Common myeloid progenitor, CD34-positive (primary cell): ENCODE measurements at regions not wholly inside any gene's neighbourhood (a gene's known extent, or its start where the extent isn't known, plus 50 kb on each side); places are given as distances from the start of the nearest gene placed in this dataset.

Experiments
- CTCF ChIA-PET: fragments of 350-600 bp; sonication (Branson Sonifier 250); formaldehyde crosslinking; loops from one replicate; lab custom pipeline; 2021; ENCODE audit warnings: antibody characterized with exemption; lab: Charles Lee
- POLR2A ChIA-PET: fragments of 350-600 bp; sonication (Branson Sonifier 250); formaldehyde crosslinking; loops from one replicate; lab custom pipeline; 2021; ENCODE audit warnings: antibody characterized with exemption; lab: Charles Lee
- DNase-seq, 3 donors: peaks; one replicate each; pipeline versions ENCODE4 v3.0.0 to v3.0.0-alpha.2; 2013
- H3K27ac ChIP-seq, 2 experiments: 1 replicate in 1 of 2; 2 replicates in 1 of 2; pipeline ENCODE4 v1.7.0; 2013; ENCODE audit warnings: inconsistent platforms in 2 of 2, low read length in 2 of 2, mild to moderate bottlenecking in 2 of 2, low read depth in 1 of 2, moderate library complexity in 1 of 2; ENCODE audit not compliant: severe bottlenecking in 2 of 2, insufficient read depth in 1 of 2, poor library complexity in 1 of 2
- H3K27me3 ChIP-seq, 5 experiments: replicated peaks in 2 of 5; 1 replicate in 3 of 5; 2 replicates in 2 of 5; pipeline versions ENCODE4 v1.6.1 to v1.7.0; 2013; ENCODE audit warnings: low read length in 4 of 5, mild to moderate bottlenecking in 2 of 5, moderate library complexity in 2 of 5, inconsistent platforms in 1 of 5; ENCODE audit not compliant: insufficient read depth in 5 of 5, control insufficient read depth in 4 of 5
- H3K36me3 ChIP-seq, 4 experiments: 1 replicate in 2 of 4; 2 replicates in 2 of 4; pipeline versions ENCODE4 v1.6.1 to v1.7.0; 2013; ENCODE audit warnings: low read length in 3 of 4, control low read depth in 1 of 4, mild to moderate bottlenecking in 1 of 4; ENCODE audit not compliant: control insufficient read depth in 4 of 4, insufficient read depth in 4 of 4
- H3K4me1 ChIP-seq, 4 experiments: 1 replicate in 3 of 4; 2 replicates in 1 of 4; pipeline versions ENCODE4 v1.6.1 to v1.7.1; 2013; ENCODE audit warnings: low read length in 3 of 4, mild to moderate bottlenecking in 3 of 4, control low read depth in 1 of 4, inconsistent platforms in 1 of 4, moderate library complexity in 1 of 4; ENCODE audit not compliant: control insufficient read depth in 4 of 4, insufficient read depth in 4 of 4; ENCODE audit errors: control extremely low read depth in 1 of 4
- H3K4me3 ChIP-seq, 7 experiments: 1 replicate in 4 of 7; 2 replicates in 3 of 7; pipeline versions ENCODE4 v1.5.1 to v1.7.0; 2013; ENCODE audit warnings: mild to moderate bottlenecking in 7 of 7, low read length in 6 of 7, moderate library complexity in 6 of 7, inconsistent platforms in 2 of 7, low read depth in 2 of 7, control low read depth in 1 of 7; ENCODE audit not compliant: insufficient read depth in 4 of 7, control insufficient read depth in 1 of 7; ENCODE audit errors: extremely low read depth in 1 of 7
- H3K9me3 ChIP-seq, 5 experiments: 1 replicate in 4 of 5; 2 replicates in 1 of 5; pipeline versions ENCODE4 v1.6.1 to v1.7.1; 2013; ENCODE audit warnings: low read length in 4 of 5, mild to moderate bottlenecking in 2 of 5, inconsistent platforms in 1 of 5, low read depth in 1 of 5, moderate library complexity in 1 of 5; ENCODE audit not compliant: control insufficient read depth in 4 of 5, insufficient read depth in 2 of 5; ENCODE audit errors: control extremely low read depth in 1 of 5
- WGBS: methylation state at CpG from one replicate; pipeline ENCODE4 v1.1.5; 2013; ENCODE audit not compliant: insufficient coverage; 5-methylcytosine and 5-hydroxymethylcytosine counted together

DNA sequence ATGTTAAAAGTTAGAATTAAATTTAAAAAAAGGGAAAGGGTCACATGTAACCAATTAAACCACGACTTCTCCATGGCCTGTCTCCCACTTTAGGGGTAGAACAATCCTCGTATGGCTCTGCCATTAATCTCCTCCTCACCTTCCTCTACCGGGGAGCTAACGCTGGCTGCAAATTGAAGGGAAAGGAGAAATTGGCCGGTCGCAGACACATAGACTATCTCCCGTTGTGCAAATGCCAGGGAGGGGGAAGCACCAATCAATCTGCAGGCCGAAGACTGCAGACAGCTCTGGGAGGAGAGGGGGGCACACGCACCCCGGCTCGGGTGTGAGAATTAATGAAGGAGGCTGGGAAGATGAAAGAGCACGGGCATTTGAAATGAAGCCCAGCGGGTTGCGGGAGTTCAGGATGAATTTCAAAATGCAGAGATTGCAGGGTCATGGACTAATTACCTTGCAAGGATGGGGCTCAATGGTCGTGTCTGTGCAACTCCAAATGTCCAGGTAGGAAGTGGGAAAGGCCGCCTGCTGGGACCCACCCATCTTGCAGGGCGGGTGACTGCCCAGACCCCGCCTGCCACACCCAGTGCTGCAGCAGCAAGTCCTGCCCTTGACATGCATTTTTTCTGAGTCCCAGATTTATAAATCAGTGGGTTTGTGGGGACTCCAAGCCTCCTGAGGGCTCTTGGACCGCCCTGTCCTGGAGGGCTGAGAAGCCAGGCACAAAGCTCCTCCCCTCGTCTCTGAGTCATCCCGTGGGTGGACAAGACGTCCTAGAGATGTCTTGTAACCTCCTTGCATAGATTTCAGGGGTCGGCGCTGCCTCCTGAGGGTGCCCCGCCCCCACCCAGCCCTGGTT lies 534.2 kb downstream of the TBC1D22A start:
- no peak for DNase-seq
- CTCF ChIA-PET = no interaction called here
- Histone ChIP-seq H3K27ac (no peak overlapping the region), H3K4me3 (no peak overlapping the region), H3K9me3 (no peaks in the 10 kb centered on the region), H3K27me3 (peaks cover 0 to 11% (median 3%) of the 10 kb centered on the region in 5 experiments), H3K36me3 (no peaks in the 10 kb centered on the region), H3K4me1 (no peaks in the 10 kb centered on the region)
- POLR2A ChIA-PET = no interaction called here
- 87% methylated on average over 19 of the region's 25 CpGs for WGBS

GRCh38 chr22:47295982-47296381 lies 533.5 kb downstream of the TBC1D22A start:
- H3K4me3 ChIP-seq = no peak overlapping the region
- H3K27ac ChIP-seq = no peak overlapping the region
- H3K9me3 ChIP-seq = no peaks in the 10 kb centered on the region
- WGBS = 95% methylated on average over 9 of the region's 10 CpGs
- ChIA-PET POLR2A (no interaction called here), CTCF (no interaction called here)
- peaks cover 0 to 11% (median 3%) of the 10 kb centered on the region in 5 experiments for H3K27me3 ChIP-seq
- no peak for DNase-seq
- H3K36me3 ChIP-seq = no peaks in the 10 kb centered on the region
- no peaks in the 10 kb centered on the region for H3K4me1 ChIP-seq

- Histone ChIP-seq H3K4me3 (no peak overlapping the region), H3K4me1 (no peaks in the 10 kb centered on the region), H3K36me3 (no peaks in the 10 kb centered on the region), H3K9me3 (no peaks in the 10 kb centered on the region), H3K27ac (no peak overlapping the region), H3K27me3 (peaks cover 0 to 11% (median 3%) of the 10 kb centered on the region in 5 experiments)
- ChIA-PET CTCF (no interaction called here), POLR2A (no interaction called here)
- no peak for DNase-seq
- 89% methylated on average over 21 of the region's 21 CpGs for WGBS
Observed at GRCh38 chr22:47295226-47295901, 532.9 kb downstream of the TBC1D22A start.

GRCh38 chr22:47294576-47294975 lies 532.1 kb downstream of the TBC1D22A start:
- Histone ChIP-seq H3K4me3 (no peak overlapping the region), H3K9me3 (no peaks in the 10 kb centered on the region), H3K27ac (no peak overlapping the region), H3K36me3 (no peaks in the 10 kb centered on the region), H3K27me3 (peaks cover 0 to 11% (median 3%) of the 10 kb centered on the region in 5 experiments), H3K4me1 (no peaks in the 10 kb centered on the region)
- DNase-seq = no peak
- WGBS = 84% methylated on average over 5 of the region's 5 CpGs
- ChIA-PET POLR2A (no interaction called here), CTCF (no interaction called here)

DNA sequence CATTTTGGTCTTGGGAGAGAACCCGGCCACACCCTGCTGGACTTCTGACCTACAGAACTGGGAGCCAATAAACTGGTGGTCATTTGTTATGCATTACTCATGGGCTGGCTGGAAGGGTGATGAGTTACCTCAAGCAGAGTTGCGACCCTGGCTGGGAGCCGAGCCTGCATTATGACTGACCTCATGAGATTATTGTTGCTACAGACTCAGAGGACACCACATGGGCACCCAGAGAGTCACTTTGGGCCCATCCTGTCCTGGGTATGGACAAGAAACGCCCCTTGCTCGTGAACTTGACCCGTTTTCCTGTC lies 531.7 kb downstream of the TBC1D22A start:
- H3K4me1 ChIP-seq = no peaks in the 10 kb centered on the region
- DNase-seq = no peak
- H3K27ac ChIP-seq = no peak overlapping the region
- 85% methylated on average over 6 of the region's 6 CpGs for WGBS
- no peaks in the 10 kb centered on the region for H3K9me3 ChIP-seq
- ChIA-PET POLR2A (interaction anchor here (0.8 kb wide), 1 partner anchor 35 kb away, joined by 4 read pairs; no protein-coding TSS in a partner anchor), CTCF (no interaction called here)
- peaks cover 0 to 14% (median 3%) of the 10 kb centered on the region in 5 experiments for H3K27me3 ChIP-seq
- no peak overlapping the region for H3K4me3 ChIP-seq
- no peaks in the 10 kb centered on the region for H3K36me3 ChIP-seq

GRCh38 chr22:47293368-47294221 lies 531.1 kb downstream of the TBC1D22A start:
- ChIA-PET CTCF (no interaction called here), POLR2A (interaction anchor here (0.8 kb wide), 1 partner anchor 34 kb away, joined by 4 read pairs; no protein-coding TSS in a partner anchor)
- Histone ChIP-seq H3K27me3 (peaks cover 0 to 15% (median 3%) of the 10 kb centered on the region in 5 experiments), H3K36me3 (no peaks in the 10 kb centered on the region), H3K27ac (no peak overlapping the region), H3K4me1 (no peaks in the 10 kb centered on the region), H3K4me3 (no peak overlapping the region), H3K9me3 (no peaks in the 10 kb centered on the region)
- 90% methylated on average over 17 of the region's 18 CpGs for WGBS
- DNase-seq = no peak
